ENCODE measurements at regions not wholly inside any gene's neighbourhood (a gene's known extent, or its start where the extent isn't known, plus 50 kb on each side); places are given as distances from the start of the nearest gene placed in this dataset.

- DNase-seq (ENCODE audit: low spot score): no peak
Observed at GRCh38 chr10:44301781-44302355, 83.0 kb downstream of the CXCL12 start.

GRCh38 chr10:44300666-44301649, 83.9 kb downstream of the CXCL12 start:
- peak; percentile 97 for DNase-seq (ENCODE audit: low spot score)

- DNase-seq (ENCODE audit: low spot score): no peak
Observed at GRCh38 chr10:44298713-44299112, 86.2 kb downstream of the CXCL12 start.

GRCh38 chr10:44297963-44298362, 86.9 kb downstream of the CXCL12 start:
- DNase-seq (ENCODE audit: low spot score): no peak

GRCh38 chr10:44295644-44296241, 89.2 kb downstream of the CXCL12 start:
- DNase-seq (ENCODE audit: low spot score): peak; percentile 31

GRCh38 chr10:44294726-44295412, 90.0 kb downstream of the CXCL12 start:
- DNase-seq (ENCODE audit: low spot score): no peak

- peak; percentile 70 for DNase-seq (ENCODE audit: low spot score)
Observed at GRCh38 chr10:44293842-44294241, 91.1 kb downstream of the CXCL12 start.

GRCh38 chr10:44293306-44293778, 91.6 kb downstream of the CXCL12 start:
- no peak for DNase-seq (ENCODE audit: low spot score)

- DNase-seq (ENCODE audit: low spot score): no peak
Observed at GRCh38 chr10:44292390-44293002, 92.4 kb downstream of the CXCL12 start.

GRCh38 chr10:44291091-44291490, 93.8 kb downstream of the CXCL12 start:
- DNase-seq (ENCODE audit: low spot score): no peak

GRCh38 chr10:44289125-44289524, 95.8 kb downstream of the CXCL12 start:
- no peak for DNase-seq (ENCODE audit: low spot score)

GRCh38 chr10:44287408-44287807, 97.5 kb downstream of the CXCL12 start:
- no peak for DNase-seq (ENCODE audit: low spot score)

- DNase-seq (ENCODE audit: low spot score): no peak
Observed at GRCh38 chr10:44284198-44285084, 100.5 kb downstream of the CXCL12 start.

GRCh38 chr10:44282626-44283300, 102.1 kb downstream of the CXCL12 start:
- peak; percentile 1 for DNase-seq (ENCODE audit: low spot score)

GRCh38 chr10:44281662-44282061, 103.2 kb downstream of the CXCL12 start:
- DNase-seq (ENCODE audit: low spot score): no peak

- DNase-seq (ENCODE audit: low spot score): peak; percentile 1
Observed at GRCh38 chr10:44281089-44281613, 103.7 kb downstream of the CXCL12 start.

- no peak for DNase-seq (ENCODE audit: low spot score)
Observed at GRCh38 chr10:44280226-44281014, 104.5 kb downstream of the CXCL12 start.

- DNase-seq (ENCODE audit: low spot score): peak; percentile 1
Observed at GRCh38 chr10:44279426-44280126, 105.3 kb downstream of the CXCL12 start.

Data from H4 (cell line).